ENCODE measurements at regions not wholly inside any gene's neighbourhood (a gene's known extent, or its start where the extent isn't known, plus 50 kb on each side); places are given as distances from the start of the nearest gene placed in this dataset.

- H3K4me2 ChIP-seq (ENCODE audit: low read length), result no peak overlapping the region
- no peaks in the 10 kb centered on the region for H3K36me3 ChIP-seq (ENCODE audit: insufficient read depth, low read length)
- BruUV-seq (replicated peaks), result no TSS peak
- H3K4me1 ChIP-seq (ENCODE audit: insufficient read depth, low read length, poor library complexity, severe bottlenecking), result no peaks in the 10 kb centered on the region
- POLR2A ChIA-PET, result no interaction called here
- CTCF ChIA-PET (ENCODE audit: unreplicated experiment), result no interaction called here
- TF ChIP-seq EZH2phosphoT487 (IDR thresholded peaks at IDR 0.05; ENCODE audit: borderline replicate concordance, low read depth, low read length) (no peak), CTCF (conservative IDR thresholded peaks at IDR 0.05; ENCODE audit: low read length) (no peak)
- DNase-seq (ENCODE audit: low spot score), result no peak
- H4K20me1 ChIP-seq (ENCODE audit: insufficient read depth, low read length), result no peaks in the 10 kb centered on the region
- no peaks in the 10 kb centered on the region for H3K9me2 ChIP-seq (ENCODE audit: insufficient read depth, low read length)
- H3K79me2 ChIP-seq (ENCODE audit: insufficient read depth, low read depth, low read length), result no peaks in the 10 kb centered on the region
- H3K4me3 ChIP-seq (ENCODE audit: low read depth, low read length, poor library complexity, severe bottlenecking), result no peak overlapping the region
- no peak overlapping the region for H3K27ac ChIP-seq (ENCODE audit: low read depth, low read length, poor library complexity, severe bottlenecking)
- H2AFZ ChIP-seq (ENCODE audit: low read length), result no peak overlapping the region
- intact Hi-C loops (cut with micrococcal nuclease; ENCODE audit: unreplicated experiment), result no loop called here
- no peaks in the 10 kb centered on the region for H3K9me3 ChIP-seq (ENCODE audit: low read length)
Measured at GRCh38 chr9:16143310-16143709, 590.5 kb downstream of the CCDC171 start.

- H3K9me3 ChIP-seq (ENCODE audit: low read length), result no peaks in the 10 kb centered on the region
- H3K79me2 ChIP-seq (ENCODE audit: insufficient read depth, low read depth, low read length), result no peaks in the 10 kb centered on the region
- no peak overlapping the region for H3K4me2 ChIP-seq (ENCODE audit: low read length)
- no peaks in the 10 kb centered on the region for H4K20me1 ChIP-seq (ENCODE audit: insufficient read depth, low read length)
- no peak overlapping the region for H3K4me3 ChIP-seq (ENCODE audit: low read depth, low read length, poor library complexity, severe bottlenecking)
- TF ChIP-seq EZH2phosphoT487 (IDR thresholded peaks at IDR 0.05; ENCODE audit: borderline replicate concordance, low read depth, low read length), result no peak
- TF ChIP-seq CTCF (conservative IDR thresholded peaks at IDR 0.05; ENCODE audit: low read length), result no peak
- no peak overlapping the region for H3K27ac ChIP-seq (ENCODE audit: low read depth, low read length, poor library complexity, severe bottlenecking)
- no peak overlapping the region for H2AFZ ChIP-seq (ENCODE audit: low read length)
- BruUV-seq (replicated peaks), result no TSS peak
- ChIA-PET POLR2A (no interaction called here), CTCF (ENCODE audit: unreplicated experiment) (no interaction called here)
- no peaks in the 10 kb centered on the region for H3K4me1 ChIP-seq (ENCODE audit: insufficient read depth, low read length, poor library complexity, severe bottlenecking)
- no peak for DNase-seq (ENCODE audit: low spot score)
- H3K9me2 ChIP-seq (ENCODE audit: insufficient read depth, low read length), result no peaks in the 10 kb centered on the region
- intact Hi-C loops (cut with micrococcal nuclease; ENCODE audit: unreplicated experiment), result no loop called here
- no peaks in the 10 kb centered on the region for H3K36me3 ChIP-seq (ENCODE audit: insufficient read depth, low read length)
Measured at GRCh38 chr9:16143947-16144890, 591.4 kb downstream of the CCDC171 start.
